ENCODE measurements at regions not wholly inside any gene's neighbourhood (a gene's known extent, or its start where the extent isn't known, plus 50 kb on each side); places are given as distances from the start of the nearest gene placed in this dataset.

DNA sequence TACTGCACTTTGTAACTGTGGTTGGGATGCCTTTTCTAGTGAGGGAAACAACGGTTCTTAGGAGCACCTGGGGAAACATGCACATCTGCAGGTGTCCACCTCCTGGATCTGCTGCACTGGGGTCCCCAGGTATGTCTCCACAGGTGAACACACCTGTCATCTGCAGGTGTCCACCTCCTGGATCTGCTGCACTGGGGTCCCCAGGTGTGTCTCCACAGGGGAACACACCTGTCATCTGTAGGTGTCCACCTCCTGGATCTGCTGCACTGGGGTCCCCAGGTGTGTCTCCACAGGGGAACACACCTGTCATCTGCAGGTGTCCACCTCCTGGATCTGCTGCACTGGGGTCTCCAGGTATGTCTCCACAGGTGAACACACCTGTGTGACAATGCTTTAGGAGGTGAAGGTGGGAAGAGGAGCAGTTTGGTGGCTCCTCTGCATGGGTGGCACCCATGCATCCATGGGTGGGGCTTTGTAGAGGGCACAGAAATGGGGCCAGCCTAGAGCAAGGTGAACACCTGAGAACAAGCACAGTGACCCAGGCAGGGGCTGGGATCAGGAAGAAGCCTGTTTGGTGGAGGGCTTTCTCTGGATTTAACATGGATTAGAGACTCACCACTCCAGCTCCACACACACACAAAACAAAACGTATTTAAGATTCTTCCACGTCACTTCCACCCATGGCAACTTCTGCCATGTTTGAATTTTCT lies 206.0 kb upstream of the CDH4 start:
- H4K8ac ChIP-seq (ENCODE audit: low read depth in 2 of 2, low read length in 2 of 2) = no peak overlapping the region
- H3K4me1 ChIP-seq (ENCODE audit: control insufficient read depth, insufficient read depth, low read length) = no peaks in the 10 kb centered on the region
- no peaks in the 10 kb centered on the region for H4K20me1 ChIP-seq (ENCODE audit: insufficient read depth, low read length)
- TF ChIP-seq BHLHE40 (IDR thresholded peaks at IDR 0.05; ENCODE audit: low read depth, low read length) = no peak
- no peak for TF ChIP-seq CHD1 (IDR thresholded peaks at IDR 0.05; ENCODE audit: low read depth, low read length)
- no peak for TF ChIP-seq FOS (IDR thresholded peaks at IDR 0.05; ENCODE audit: low read depth, low read length)
- TF ChIP-seq MAZ (IDR thresholded peaks at IDR 0.05; ENCODE audit: borderline replicate concordance, low read depth, low read length) = no peak
- no peak for TF ChIP-seq SMC3 (IDR thresholded peaks at IDR 0.05; ENCODE audit: low read depth, low read length)
- TF ChIP-seq MXI1 (IDR thresholded peaks at IDR 0.05; ENCODE audit: borderline replicate concordance, low read depth, low read length) = no peak
- POLR2A ChIA-PET (ENCODE audit: unreplicated experiment) = no interaction called here
- in situ Hi-C loops (cut with MboI; ENCODE audit: low sequenced_read_pairs) (no loop called here), dilution Hi-C loops (cut with HindIII; ENCODE audit: low sequenced_read_pairs, unreplicated experiment) (no loop called here), intact Hi-C loops (cut with micrococcal nuclease) (no loop called here)
- no peak overlapping the region for H2BK20ac ChIP-seq (ENCODE audit: low read depth, low read length)
- no peak overlapping the region for H3K27ac ChIP-seq (ENCODE audit: insufficient read depth, low read length)
- H2BK5ac ChIP-seq (ENCODE audit: low read depth, low read length, poor library complexity, severe bottlenecking) = no peak overlapping the region
- DNase-seq (no peak), ATAC-seq (ENCODE audit: low read depth) (no peak)
- no peak overlapping the region for H3K4ac ChIP-seq (ENCODE audit: low read depth, low read length)
- no peaks in the 10 kb centered on the region for H3K79me1 ChIP-seq (ENCODE audit: low read depth in 1 of 2, low read length in 2 of 2)
- no peak overlapping the region for H3K4me2 ChIP-seq (ENCODE audit: low read depth, low read length)
- H3K9ac ChIP-seq (ENCODE audit: low read depth, low read length) = no peak overlapping the region
- H4K5ac ChIP-seq (ENCODE audit: low read depth, low read length) = no peak overlapping the region
- H2AK5ac ChIP-seq (ENCODE audit: low read depth, low read length) = no peak overlapping the region
- no peak overlapping the region for H3K14ac ChIP-seq (replicated peaks; ENCODE audit: low read depth, low read length)
- WGBS, 2 experiments (ENCODE audit: extremely low coverage in 2 of 2, insufficient read length in 1 of 2) = 25% methylated on average over 2 of the region's 3 CpGs; no CpG with 5 or more reads in 1 of the 2 experiments
- CTCF ChIA-PET = no interaction called here
- H2AFZ ChIP-seq (replicated peaks; ENCODE audit: low read length, poor library complexity) = no peak overlapping the region
- BruUV-seq (replicated peaks) = no TSS peak
- no peak overlapping the region for H3K56ac ChIP-seq (ENCODE audit: extremely low read depth, insufficient read depth, low read length)
- H3K4me3 ChIP-seq (ENCODE audit: insufficient read depth, low read depth, low read length) = no peak overlapping the region
- H2BK120ac ChIP-seq (ENCODE audit: low read depth, low read length) = no peak overlapping the region
- no peaks in the 10 kb centered on the region for H3K27me3 ChIP-seq (ENCODE audit: control insufficient read depth, insufficient read depth, low read length)
- H2BK15ac ChIP-seq (ENCODE audit: low read depth, low read length) = no peak overlapping the region
- H3K23ac ChIP-seq (ENCODE audit: low read depth, low read length) = no peak overlapping the region
- no peaks in the 10 kb centered on the region for H3K9me1 ChIP-seq (ENCODE audit: insufficient read depth, low read length)
- H4K91ac ChIP-seq (ENCODE audit: insufficient read depth, low read depth, low read length) = no peak overlapping the region
- H3K36me3 ChIP-seq (ENCODE audit: control insufficient read depth, insufficient read depth, low read length) = no peaks in the 10 kb centered on the region
- no peak overlapping the region for H2AK9ac ChIP-seq (replicated peaks; ENCODE audit: low read depth, low read length, poor library complexity)
- H3K9me3 ChIP-seq (ENCODE audit: control insufficient read depth, insufficient read depth, low read length) = peaks cover 19% of the 10 kb centered on the region
- no peak overlapping the region for H3K18ac ChIP-seq (ENCODE audit: low read depth, low read length)
